H9 (cell line): ENCODE measurements at regions not wholly inside any gene's neighbourhood (a gene's known extent, or its start where the extent isn't known, plus 50 kb on each side); places are given as distances from the start of the nearest gene placed in this dataset.

Experiments
- DNase-seq: peaks from one replicate; pipeline ENCODE4 v3.0.0-alpha.2; 2017
- H2AFZ ChIP-seq: one replicate; pipeline ENCODE4 v1.6.1; 2013; ENCODE audit warnings: mild to moderate bottlenecking, low read length, control low read depth, moderate library complexity
- H2AK5ac ChIP-seq: 2 replicates; pipeline ENCODE4 v1.6.1; 2013; ENCODE audit warnings: low read length, control low read depth, mixed read lengths; ENCODE audit not compliant: insufficient read length
- H2BK120ac ChIP-seq: one replicate; pipeline ENCODE4 v1.6.1; 2013; ENCODE audit warnings: low read depth, mild to moderate bottlenecking, low read length, control low read depth, inconsistent platforms; ENCODE audit not compliant: poor library complexity, severe bottlenecking
- H2BK12ac ChIP-seq: 2 replicates; pipeline ENCODE4 v1.6.1; 2013; ENCODE audit warnings: low read length, control low read depth, mixed read lengths, low read depth; ENCODE audit not compliant: insufficient read length
- H2BK15ac ChIP-seq: 2 replicates; pipeline ENCODE4 v1.6.1; 2013; ENCODE audit warnings: low read depth, low read length, control low read depth
- H2BK20ac ChIP-seq: one replicate; pipeline ENCODE4 v1.6.1; 2013; ENCODE audit warnings: low read depth, mild to moderate bottlenecking, low read length, control low read depth, inconsistent platforms; ENCODE audit not compliant: poor library complexity, severe bottlenecking
- H2BK5ac ChIP-seq: 2 replicates; pipeline ENCODE4 v1.6.1; 2013; ENCODE audit warnings: low read length, control low read depth, mixed read lengths; ENCODE audit not compliant: insufficient read length
- H3K14ac ChIP-seq: 2 replicates; pipeline ENCODE4 v1.6.1; 2013; ENCODE audit warnings: low read length, control low read depth; ENCODE audit not compliant: insufficient read depth
- H3K18ac ChIP-seq: 2 replicates; pipeline ENCODE4 v1.6.1; 2013; ENCODE audit warnings: low read depth, mild to moderate bottlenecking, mixed read lengths, low read length, control low read depth; ENCODE audit not compliant: insufficient read length
- H3K23ac ChIP-seq: 2 replicates; pipeline ENCODE4 v1.6.1; 2013; ENCODE audit warnings: low read length, control low read depth, mixed read lengths, low read depth; ENCODE audit not compliant: insufficient read length
- H3K23me2 ChIP-seq: 2 replicates; pipeline ENCODE4 v1.6.1; 2013; ENCODE audit warnings: low read depth, mild to moderate bottlenecking, mixed read lengths, low read length, control low read depth; ENCODE audit not compliant: insufficient read length, poor library complexity, severe bottlenecking
- H3K27ac ChIP-seq: 2 replicates; pipeline ENCODE4 v1.5.1; 2013; ENCODE audit warnings: low read length, control low read depth, mixed read lengths, low read depth; ENCODE audit not compliant: insufficient read length
- H3K27me3 ChIP-seq: 2 replicates; pipeline ENCODE4 v1.6.1; 2013; ENCODE audit warnings: low read length, control low read depth, inconsistent platforms; ENCODE audit not compliant: insufficient read depth
- H3K4ac ChIP-seq: 2 replicates; pipeline ENCODE4 v1.6.1; 2013; ENCODE audit warnings: low read depth, mild to moderate bottlenecking, control low read depth, inconsistent platforms, low read length, moderate library complexity
- H3K4me1 ChIP-seq: 2 replicates; pipeline ENCODE4 v1.6.1; 2013; ENCODE audit warnings: low read length, control low read depth, inconsistent platforms; ENCODE audit not compliant: insufficient read depth
- H3K4me2 ChIP-seq: 2 replicates; pipeline ENCODE4 v1.6.1; 2013; ENCODE audit warnings: low read length, control low read depth, mixed read lengths; ENCODE audit not compliant: insufficient read length, insufficient read depth
- H3K56ac ChIP-seq: 2 replicates; pipeline ENCODE4 v1.6.1; 2013; ENCODE audit warnings: low read depth, mild to moderate bottlenecking, mixed read lengths, low read length, control low read depth; ENCODE audit not compliant: insufficient read length
- H3K79me1 ChIP-seq: 2 replicates; pipeline ENCODE4 v1.6.1; 2013; ENCODE audit warnings: low read depth, mild to moderate bottlenecking, moderate library complexity, low read length, control low read depth, inconsistent platforms; ENCODE audit not compliant: insufficient read depth, poor library complexity, severe bottlenecking
- H3K79me2 ChIP-seq: 2 replicates; pipeline ENCODE4 v1.6.1; 2013; ENCODE audit warnings: low read length, control low read depth, inconsistent platforms; ENCODE audit not compliant: insufficient read depth
- H3K9ac ChIP-seq: 2 replicates; pipeline ENCODE4 v1.6.1; 2013; ENCODE audit warnings: low read length, control low read depth, mixed read lengths; ENCODE audit not compliant: insufficient read length; ENCODE audit errors: extremely low read depth
- H3K9me3 ChIP-seq: one replicate; pipeline ENCODE4 v1.6.1; 2013; ENCODE audit warnings: low read depth, low read length, inconsistent platforms; ENCODE audit not compliant: control insufficient read depth
- H3T11ph ChIP-seq: one replicate; pipeline ENCODE4 v1.6.1; 2013; ENCODE audit warnings: mild to moderate bottlenecking, low read length, control low read depth, inconsistent platforms
- H4K20me1 ChIP-seq: one replicate; pipeline ENCODE4 v1.6.1; 2013; ENCODE audit not compliant: control insufficient read depth, insufficient read length, insufficient read depth
- H4K5ac ChIP-seq: 2 replicates; pipeline ENCODE4 v1.6.1; 2013; ENCODE audit warnings: low read depth, mild to moderate bottlenecking, mixed read lengths, low read length, control low read depth; ENCODE audit not compliant: insufficient read length
- H4K8ac ChIP-seq: replicated peaks from 2 replicates; pipeline ENCODE4 v1.6.1; 2013; ENCODE audit warnings: low read length, control low read depth, mixed read lengths, low read depth; ENCODE audit not compliant: insufficient read length
- H4K91ac ChIP-seq: 2 replicates; pipeline ENCODE4 v1.6.1; 2013; ENCODE audit warnings: low read depth, mild to moderate bottlenecking, moderate library complexity, mixed read lengths, low read length, control low read depth; ENCODE audit not compliant: insufficient read length
- H3K27ac Mint-ChIP-seq, 3 experiments: 2 replicates in 2 of 3; 3 replicates in 1 of 3; pipeline ENCODE4 v1.8.0; 2020 to 2021; ENCODE audit warnings: mixed read lengths in 3 of 3, mild to moderate bottlenecking in 1 of 3, moderate library complexity in 1 of 3
- H3K27me3 Mint-ChIP-seq: 2 replicates; pipeline ENCODE4 v1.8.0; 2021; ENCODE audit warnings: low read depth, mild to moderate bottlenecking, moderate library complexity, mixed read lengths
- H3K36me3 Mint-ChIP-seq, 3 experiments: 2 replicates in 2 of 3; 3 replicates in 1 of 3; pipeline ENCODE4 v1.8.0; 2020 to 2021; ENCODE audit warnings: low read depth in 3 of 3, mixed read lengths in 3 of 3; ENCODE audit not compliant: insufficient read depth in 1 of 3
- H3K4me1 Mint-ChIP-seq, 2 experiments: 2 replicates each; pipeline ENCODE4 v1.8.0; 2020; ENCODE audit warnings: mixed read lengths in 2 of 2
- H3K4me3 Mint-ChIP-seq, 2 experiments: 2 replicates in 1 of 2; 3 replicates in 1 of 2; pipeline ENCODE4 v1.8.0; 2020 to 2021; ENCODE audit warnings: mild to moderate bottlenecking in 2 of 2, mixed read lengths in 2 of 2, moderate library complexity in 1 of 2
- H3K9me3 Mint-ChIP-seq, 2 experiments: 2 replicates in 1 of 2; 3 replicates in 1 of 2; pipeline ENCODE4 v1.8.0; 2020; ENCODE audit warnings: mild to moderate bottlenecking in 2 of 2, mixed read lengths in 2 of 2, moderate library complexity in 1 of 2
- CTCF ChIP-seq: fragments of 200-600 bp; sonication (generic); conservative IDR thresholded peaks from 3 replicates; pipeline ENCODE4 v1.8.0; 2021; ENCODE audit warnings: antibody characterized with exemption, mild to moderate bottlenecking

- H2AK5ac ChIP-seq, result no peak overlapping the region
- no peak overlapping the region for H2BK120ac ChIP-seq
- H3K9ac ChIP-seq, result no peak overlapping the region
- H3T11ph ChIP-seq, result no peak overlapping the region
- Mint-ChIP-seq H3K27ac (no peak overlapping the region), H3K9me3 (peaks cover 72 to 76% of the 10 kb centered on the region in 2 experiments), H3K36me3 (peaks cover 0 to 29% (median 16%) of the 10 kb centered on the region in 3 experiments; a peak in 5 of 7 replicates), H3K27me3 (no peaks in the 10 kb centered on the region; the same call in none of the 2 replicates), H3K4me1 (no peaks in the 10 kb centered on the region), H3K4me3 (no peak overlapping the region; a peak in 1 of 5 replicates)
- H2BK12ac ChIP-seq, result no peak overlapping the region
- no peak overlapping the region for H3K56ac ChIP-seq
- no peaks in the 10 kb centered on the region for H3K23me2 ChIP-seq
- H3K14ac ChIP-seq, result no peak overlapping the region
- peaks cover 74% of the 10 kb centered on the region for H3K9me3 ChIP-seq
- H3K79me1 ChIP-seq, result no peaks in the 10 kb centered on the region
- H4K5ac ChIP-seq, result no peak overlapping the region
- H3K4me1 ChIP-seq, result no peaks in the 10 kb centered on the region
- no peak overlapping the region for H3K4ac ChIP-seq
- H3K18ac ChIP-seq, result no peak overlapping the region
- no peak overlapping the region for H2BK20ac ChIP-seq
- no peak overlapping the region for H3K27ac ChIP-seq
- no peak overlapping the region for H3K23ac ChIP-seq
- H3K27me3 ChIP-seq, result no peaks in the 10 kb centered on the region
- H3K4me2 ChIP-seq, result no peak overlapping the region
- no peaks in the 10 kb centered on the region for H4K20me1 ChIP-seq
- TF ChIP-seq CTCF, result no peak
- no peak overlapping the region for H4K8ac ChIP-seq
- no peak overlapping the region for H2BK5ac ChIP-seq
- no peak overlapping the region for H4K91ac ChIP-seq
- H2BK15ac ChIP-seq, result no peak overlapping the region
- no peaks in the 10 kb centered on the region for H3K79me2 ChIP-seq
- no peak for DNase-seq
- H2AFZ ChIP-seq, result no peak overlapping the region
Measured at GRCh38 chr13:19324325-19324724, 142.7 kb upstream of the TUBA3C start.
